ENCODE measurements at regions not wholly inside any gene's neighbourhood (a gene's known extent, or its start where the extent isn't known, plus 50 kb on each side); places are given as distances from the start of the nearest gene placed in this dataset.

DNA sequence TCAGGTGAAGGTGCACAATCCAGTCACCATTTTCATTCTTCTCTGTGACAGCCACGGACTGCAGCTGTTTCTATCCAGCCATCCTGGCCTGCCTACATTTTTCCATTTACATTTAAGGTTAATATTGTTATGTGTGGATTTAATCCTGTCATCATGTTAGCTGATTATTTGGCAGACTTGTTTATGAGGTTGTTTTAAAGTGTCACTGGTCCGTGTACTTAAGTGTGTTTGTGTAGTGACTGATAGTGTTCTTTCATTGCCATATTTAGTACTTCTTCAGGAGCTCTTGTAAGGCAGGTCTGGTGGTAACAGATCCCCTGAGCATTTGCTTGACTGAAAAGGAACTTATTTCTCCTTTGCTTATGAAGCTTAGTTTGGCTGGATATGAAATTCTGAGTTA, 364.2 kb downstream of the JRKL start:
- ATAC-seq (no peak), DNase-seq (no peak)
- H3K4me1 Mint-ChIP-seq (ENCODE audit: low read depth), result no peaks in the 10 kb centered on the region
- H3K27ac Mint-ChIP-seq, result no peak overlapping the region
- POLR2A ChIA-PET, result no interaction called here
- no peak overlapping the region for H3K4me3 Mint-ChIP-seq
- CTCF ChIA-PET, result interaction anchor here (0.6 kb wide), 1 partner anchor 12 kb away, joined by 3 read pairs; no protein-coding TSS in a partner anchor
- TF ChIP-seq, protein P1, sequence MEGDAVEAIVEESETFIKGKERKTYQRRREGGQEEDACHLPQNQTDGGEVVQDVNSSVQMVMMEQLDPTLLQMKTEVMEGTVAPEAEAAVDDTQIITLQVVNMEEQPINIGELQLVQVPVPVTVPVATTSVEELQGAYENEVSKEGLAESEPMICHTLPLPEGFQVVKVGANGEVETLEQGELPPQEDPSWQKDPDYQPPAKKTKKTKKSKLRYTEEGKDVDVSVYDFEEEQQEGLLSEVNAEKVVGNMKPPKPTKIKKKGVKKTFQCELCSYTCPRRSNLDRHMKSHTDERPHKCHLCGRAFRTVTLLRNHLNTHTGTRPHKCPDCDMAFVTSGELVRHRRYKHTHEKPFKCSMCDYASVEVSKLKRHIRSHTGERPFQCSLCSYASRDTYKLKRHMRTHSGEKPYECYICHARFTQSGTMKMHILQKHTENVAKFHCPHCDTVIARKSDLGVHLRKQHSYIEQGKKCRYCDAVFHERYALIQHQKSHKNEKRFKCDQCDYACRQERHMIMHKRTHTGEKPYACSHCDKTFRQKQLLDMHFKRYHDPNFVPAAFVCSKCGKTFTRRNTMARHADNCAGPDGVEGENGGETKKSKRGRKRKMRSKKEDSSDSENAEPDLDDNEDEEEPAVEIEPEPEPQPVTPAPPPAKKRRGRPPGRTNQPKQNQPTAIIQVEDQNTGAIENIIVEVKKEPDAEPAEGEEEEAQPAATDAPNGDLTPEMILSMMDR (IDR thresholded peaks at IDR 0.05), result no peak
- H3K27me3 Mint-ChIP-seq, result no peaks in the 10 kb centered on the region
- intact Hi-C loops (cut with micrococcal nuclease), result no loop called here
- peaks cover 3% of the 10 kb centered on the region for H3K9me3 Mint-ChIP-seq
- no peaks in the 10 kb centered on the region for H3K36me3 Mint-ChIP-seq (ENCODE audit: low read depth)

DNA sequence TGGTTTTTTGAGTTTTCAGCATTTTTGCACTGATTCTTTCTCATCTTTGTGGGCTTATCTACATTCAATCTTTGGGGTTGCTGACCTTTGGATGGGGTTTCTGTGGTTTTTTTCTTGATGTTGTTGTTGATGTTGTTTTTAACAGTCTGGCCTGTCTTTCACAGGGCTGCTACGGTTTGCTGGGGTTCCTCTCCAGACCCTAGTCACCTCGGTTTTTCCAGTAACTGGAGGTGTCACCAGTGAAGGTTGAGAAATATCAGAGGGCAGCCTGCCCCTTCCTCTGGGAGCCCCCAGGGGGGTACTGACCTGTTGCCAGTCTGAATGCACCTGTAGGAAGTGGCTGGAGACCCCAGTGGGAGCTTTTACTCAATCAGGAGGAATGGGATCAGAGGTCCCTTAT, 365.4 kb downstream of the JRKL start:
- TF ChIP-seq, protein P1 (IDR thresholded peaks at IDR 0.05), result no peak
- Mint-ChIP-seq H3K27me3 (no peaks in the 10 kb centered on the region), H3K9me3 (peaks cover 3% of the 10 kb centered on the region), H3K4me1 (ENCODE audit: low read depth) (no peaks in the 10 kb centered on the region), H3K27ac (no peak overlapping the region), H3K4me3 (no peak overlapping the region), H3K36me3 (ENCODE audit: low read depth) (no peaks in the 10 kb centered on the region)
- no peak for DNase-seq
- no peak for ATAC-seq
- ChIA-PET POLR2A (no interaction called here), CTCF (no interaction called here)
- intact Hi-C loops (cut with micrococcal nuclease), result no loop called here

DNA sequence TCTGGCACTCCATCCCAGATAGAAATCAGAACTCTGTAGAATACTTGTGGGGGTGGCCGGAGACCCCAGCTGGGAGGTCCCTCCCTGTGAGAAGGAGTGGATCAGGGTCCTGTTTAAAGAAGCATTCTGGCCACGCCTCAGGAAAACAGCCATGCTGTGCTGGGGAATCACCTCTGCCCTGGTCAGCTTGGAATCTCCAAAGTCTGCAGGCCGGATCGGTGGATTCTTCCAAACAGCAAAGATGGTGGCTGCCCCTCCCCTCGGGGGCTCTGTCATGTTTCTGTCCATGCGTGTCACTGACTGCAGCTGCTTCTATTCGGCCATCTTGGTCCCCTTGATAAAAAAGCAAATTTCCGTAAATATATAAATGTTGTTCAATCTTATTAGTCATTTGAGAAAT, 365.9 kb downstream of the JRKL start:
- TF ChIP-seq, protein P1 (IDR thresholded peaks at IDR 0.05), result no peak
- intact Hi-C loops (cut with micrococcal nuclease), result no loop called here
- Mint-ChIP-seq H3K4me1 (ENCODE audit: low read depth) (no peaks in the 10 kb centered on the region), H3K27ac (no peak overlapping the region), H3K36me3 (ENCODE audit: low read depth) (no peaks in the 10 kb centered on the region), H3K9me3 (peaks cover 3% of the 10 kb centered on the region), H3K27me3 (no peaks in the 10 kb centered on the region), H3K4me3 (no peak overlapping the region)
- POLR2A ChIA-PET, result no interaction called here
- DNase-seq (no peak), ATAC-seq (no peak)
- CTCF ChIA-PET, result no interaction called here

DNA sequence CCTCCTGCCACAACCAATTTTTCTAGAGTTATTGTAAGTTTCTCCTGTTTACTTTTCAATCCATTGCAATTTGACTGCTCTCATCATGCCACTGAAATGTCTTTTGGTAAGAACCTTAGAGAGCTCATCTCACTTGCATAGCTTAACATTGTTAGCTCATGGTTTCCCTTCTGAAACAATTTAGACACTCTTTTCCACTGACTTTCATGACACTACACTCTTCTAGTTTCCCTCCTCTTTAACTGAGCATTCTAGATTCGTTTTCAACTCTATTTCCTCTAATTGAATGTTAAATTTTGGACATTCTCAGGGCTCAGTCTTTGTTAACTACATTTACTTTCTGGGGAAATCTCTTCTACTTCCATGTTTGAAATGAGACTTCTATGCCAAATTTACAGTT, 369.1 kb downstream of the JRKL start:
- no peaks in the 10 kb centered on the region for H3K27me3 Mint-ChIP-seq
- TF ChIP-seq, protein P1 (IDR thresholded peaks at IDR 0.05), result no peak
- ATAC-seq (no peak), DNase-seq (no peak)
- POLR2A ChIA-PET, result no interaction called here
- H3K27ac Mint-ChIP-seq, result no peak overlapping the region
- H3K9me3 Mint-ChIP-seq, result no peaks in the 10 kb centered on the region
- intact Hi-C loops (cut with micrococcal nuclease), result no loop called here
- no peaks in the 10 kb centered on the region for H3K4me1 Mint-ChIP-seq (ENCODE audit: low read depth)
- no peak overlapping the region for H3K4me3 Mint-ChIP-seq
- no peaks in the 10 kb centered on the region for H3K36me3 Mint-ChIP-seq (ENCODE audit: low read depth)
- CTCF ChIA-PET, result no interaction called here

DNA sequence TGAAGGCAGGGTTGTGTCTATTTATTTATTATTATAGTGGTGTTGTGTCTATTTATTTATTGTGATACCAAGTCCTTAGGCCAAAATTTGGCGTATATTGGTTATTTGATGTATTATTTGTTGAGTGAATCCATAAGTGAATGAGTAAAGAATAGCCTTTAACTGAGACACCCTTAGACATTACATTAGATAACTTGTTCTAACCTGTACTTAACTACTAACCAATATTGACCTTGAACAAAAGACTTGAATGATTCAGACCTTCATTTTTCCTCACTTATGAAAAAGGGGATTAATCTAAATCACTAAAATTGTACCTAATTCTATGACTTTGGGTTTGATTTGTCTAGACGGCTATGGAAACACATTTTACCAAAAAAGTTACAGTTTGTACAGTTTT, 370.5 kb downstream of the JRKL start:
- Mint-ChIP-seq H3K27ac (no peak overlapping the region), H3K4me3 (no peak overlapping the region), H3K4me1 (ENCODE audit: low read depth) (no peaks in the 10 kb centered on the region), H3K9me3 (no peaks in the 10 kb centered on the region), H3K27me3 (no peaks in the 10 kb centered on the region), H3K36me3 (ENCODE audit: low read depth) (no peaks in the 10 kb centered on the region)
- DNase-seq, result no peak
- ChIA-PET POLR2A (no interaction called here), CTCF (no interaction called here)
- intact Hi-C loops (cut with micrococcal nuclease), result no loop called here
- ATAC-seq, result no peak
- TF ChIP-seq, protein P1 (IDR thresholded peaks at IDR 0.05), result no peak
